ENCODE measurements at regions not wholly inside any gene's neighbourhood (a gene's known extent, or its start where the extent isn't known, plus 50 kb on each side); places are given as distances from the start of the nearest gene placed in this dataset.

DNA sequence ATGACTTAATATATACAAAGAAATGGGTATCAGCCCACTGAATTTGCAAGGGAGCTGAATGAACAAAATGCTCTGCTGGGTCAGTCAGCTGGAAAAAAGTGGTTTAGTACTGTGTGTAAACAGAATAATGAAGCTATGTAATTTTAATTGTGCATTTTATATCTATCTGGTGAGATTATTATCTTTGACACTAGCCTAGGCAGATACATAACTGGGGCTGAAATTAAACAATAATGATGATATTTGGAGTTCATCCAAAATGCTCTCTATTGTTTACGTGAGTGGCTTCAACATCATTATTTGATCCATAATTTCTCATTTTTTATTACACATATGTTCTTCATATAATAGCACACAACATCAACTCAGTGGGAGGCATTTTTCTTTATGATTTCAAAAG is 208.5 kb upstream of the SNX7 start:
- TF ChIP-seq, protein P1, sequence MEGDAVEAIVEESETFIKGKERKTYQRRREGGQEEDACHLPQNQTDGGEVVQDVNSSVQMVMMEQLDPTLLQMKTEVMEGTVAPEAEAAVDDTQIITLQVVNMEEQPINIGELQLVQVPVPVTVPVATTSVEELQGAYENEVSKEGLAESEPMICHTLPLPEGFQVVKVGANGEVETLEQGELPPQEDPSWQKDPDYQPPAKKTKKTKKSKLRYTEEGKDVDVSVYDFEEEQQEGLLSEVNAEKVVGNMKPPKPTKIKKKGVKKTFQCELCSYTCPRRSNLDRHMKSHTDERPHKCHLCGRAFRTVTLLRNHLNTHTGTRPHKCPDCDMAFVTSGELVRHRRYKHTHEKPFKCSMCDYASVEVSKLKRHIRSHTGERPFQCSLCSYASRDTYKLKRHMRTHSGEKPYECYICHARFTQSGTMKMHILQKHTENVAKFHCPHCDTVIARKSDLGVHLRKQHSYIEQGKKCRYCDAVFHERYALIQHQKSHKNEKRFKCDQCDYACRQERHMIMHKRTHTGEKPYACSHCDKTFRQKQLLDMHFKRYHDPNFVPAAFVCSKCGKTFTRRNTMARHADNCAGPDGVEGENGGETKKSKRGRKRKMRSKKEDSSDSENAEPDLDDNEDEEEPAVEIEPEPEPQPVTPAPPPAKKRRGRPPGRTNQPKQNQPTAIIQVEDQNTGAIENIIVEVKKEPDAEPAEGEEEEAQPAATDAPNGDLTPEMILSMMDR (IDR thresholded peaks at IDR 0.05; ENCODE audit: unreplicated experiment): no peak
- H3K27me3 Mint-ChIP-seq (ENCODE audit: unreplicated experiment): no peaks in the 10 kb centered on the region
- no peak for DNase-seq (ENCODE audit: low spot score)
- no peak overlapping the region for H3K27ac Mint-ChIP-seq (ENCODE audit: unreplicated experiment)
- H3K4me3 Mint-ChIP-seq (ENCODE audit: unreplicated experiment): no peak overlapping the region
- no peaks in the 10 kb centered on the region for H3K9me3 Mint-ChIP-seq (ENCODE audit: unreplicated experiment)
- H3K4me1 Mint-ChIP-seq (ENCODE audit: unreplicated experiment): peaks cover 29% of the 10 kb centered on the region
- H3K36me3 Mint-ChIP-seq (ENCODE audit: low read depth, unreplicated experiment): no peaks in the 10 kb centered on the region

DNA sequence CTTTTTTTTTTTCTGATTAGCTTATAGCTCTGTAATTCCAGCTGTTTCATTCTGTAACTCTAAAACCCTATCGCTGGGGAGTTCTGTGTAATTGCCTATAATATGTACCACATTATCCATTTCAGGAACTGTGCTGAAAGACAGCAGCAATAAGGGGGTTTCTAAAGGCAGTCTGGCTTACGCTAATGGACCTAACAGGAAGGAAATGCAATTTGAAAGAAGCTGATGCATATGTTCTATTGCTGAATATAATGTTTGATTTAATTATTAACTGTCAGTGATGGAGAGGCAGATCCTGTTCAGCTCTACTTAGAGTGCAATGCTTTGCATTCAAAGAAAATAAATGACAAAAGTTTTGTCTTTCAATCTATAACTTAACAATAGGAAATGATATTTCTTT is 209.4 kb upstream of the SNX7 start:
- H3K9me3 Mint-ChIP-seq (ENCODE audit: unreplicated experiment): no peaks in the 10 kb centered on the region
- H3K4me3 Mint-ChIP-seq (ENCODE audit: unreplicated experiment): no peak overlapping the region
- no peaks in the 10 kb centered on the region for H3K36me3 Mint-ChIP-seq (ENCODE audit: low read depth, unreplicated experiment)
- H3K4me1 Mint-ChIP-seq (ENCODE audit: unreplicated experiment): peaks cover 29% of the 10 kb centered on the region
- H3K27me3 Mint-ChIP-seq (ENCODE audit: unreplicated experiment): no peaks in the 10 kb centered on the region
- H3K27ac Mint-ChIP-seq (ENCODE audit: unreplicated experiment): no peak overlapping the region
- TF ChIP-seq, protein P1 (IDR thresholded peaks at IDR 0.05; ENCODE audit: unreplicated experiment): no peak
- DNase-seq (ENCODE audit: low spot score): no peak

GRCh38 chr1:98441281-98441680 is 220.2 kb upstream of the SNX7 start:
- Mint-ChIP-seq H3K4me3 (ENCODE audit: unreplicated experiment) (no peak overlapping the region), H3K27ac (ENCODE audit: unreplicated experiment) (no peak overlapping the region), H3K4me1 (ENCODE audit: unreplicated experiment) (no peaks in the 10 kb centered on the region), H3K27me3 (ENCODE audit: unreplicated experiment) (no peaks in the 10 kb centered on the region), H3K9me3 (ENCODE audit: unreplicated experiment) (no peaks in the 10 kb centered on the region), H3K36me3 (ENCODE audit: low read depth, unreplicated experiment) (no peaks in the 10 kb centered on the region)
- DNase-seq (ENCODE audit: low spot score): no peak
- TF ChIP-seq, protein P1 (IDR thresholded peaks at IDR 0.05; ENCODE audit: unreplicated experiment): no peak

- H3K4me3 Mint-ChIP-seq (ENCODE audit: unreplicated experiment): no peak overlapping the region
- DNase-seq (ENCODE audit: low spot score): no peak
- H3K9me3 Mint-ChIP-seq (ENCODE audit: unreplicated experiment): no peaks in the 10 kb centered on the region
- H3K36me3 Mint-ChIP-seq (ENCODE audit: low read depth, unreplicated experiment): no peaks in the 10 kb centered on the region
- TF ChIP-seq, protein P1 (IDR thresholded peaks at IDR 0.05; ENCODE audit: unreplicated experiment): no peak
- no peaks in the 10 kb centered on the region for H3K27me3 Mint-ChIP-seq (ENCODE audit: unreplicated experiment)
- no peak overlapping the region for H3K27ac Mint-ChIP-seq (ENCODE audit: unreplicated experiment)
- no peaks in the 10 kb centered on the region for H3K4me1 Mint-ChIP-seq (ENCODE audit: unreplicated experiment)
Observed at GRCh38 chr1:98439471-98439870, 222.1 kb upstream of the SNX7 start.

DNA sequence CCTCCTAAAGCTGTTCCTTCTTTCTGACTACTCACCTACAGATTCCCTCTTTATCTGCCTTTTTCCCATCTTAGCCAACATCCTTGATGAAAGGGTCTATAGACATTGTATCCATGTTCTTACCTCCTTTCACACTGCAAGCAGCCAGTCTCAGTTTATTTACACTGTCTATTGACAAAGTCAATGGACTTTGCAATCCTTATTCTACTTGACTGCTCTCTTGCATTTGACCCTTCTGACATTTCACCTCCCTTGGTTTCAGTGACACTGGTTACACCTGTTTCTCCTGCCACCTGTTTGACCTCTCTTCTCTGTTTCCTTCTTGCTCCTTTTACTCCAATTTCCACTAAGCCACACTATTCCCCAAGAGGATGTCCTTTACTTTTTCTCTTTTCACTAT is 224.0 kb upstream of the SNX7 start:
- H3K27me3 Mint-ChIP-seq (ENCODE audit: unreplicated experiment): no peaks in the 10 kb centered on the region
- no peaks in the 10 kb centered on the region for H3K9me3 Mint-ChIP-seq (ENCODE audit: unreplicated experiment)
- no peak overlapping the region for H3K27ac Mint-ChIP-seq (ENCODE audit: unreplicated experiment)
- H3K36me3 Mint-ChIP-seq (ENCODE audit: low read depth, unreplicated experiment): no peaks in the 10 kb centered on the region
- no peak for DNase-seq (ENCODE audit: low spot score)
- TF ChIP-seq, protein P1 (IDR thresholded peaks at IDR 0.05; ENCODE audit: unreplicated experiment): no peak
- no peak overlapping the region for H3K4me3 Mint-ChIP-seq (ENCODE audit: unreplicated experiment)
- H3K4me1 Mint-ChIP-seq (ENCODE audit: unreplicated experiment): no peaks in the 10 kb centered on the region

Measured in endothelial cell (in vitro differentiated cells).